Progenitor cell of endocrine pancreas (in vitro differentiated cells): ENCODE measurements at regions not wholly inside any gene's neighbourhood (a gene's known extent, or its start where the extent isn't known, plus 50 kb on each side); places are given as distances from the start of the nearest gene placed in this dataset.

Experiments used
- DNase-seq: peaks from one replicate; pipeline ENCODE4 v3.0.0; 2021; ENCODE audit warnings: low spot score; ENCODE audit not compliant: unreplicated experiment
- H3K27ac Mint-ChIP-seq: 2 replicates; pipeline ENCODE4 v1.8.0; 2021; ENCODE audit warnings: mild to moderate bottlenecking, moderate library complexity, mixed read lengths
- H3K27me3 Mint-ChIP-seq: 2 replicates; pipeline ENCODE4 v1.8.0; 2021; ENCODE audit warnings: mixed read lengths
- H3K36me3 Mint-ChIP-seq: 2 replicates; pipeline ENCODE4 v1.8.0; 2022; ENCODE audit warnings: mixed read lengths; ENCODE audit not compliant: insufficient read depth
- H3K4me1 Mint-ChIP-seq: 2 replicates; pipeline ENCODE4 v1.8.0; 2021; ENCODE audit warnings: low read depth, mixed read lengths
- H3K4me3 Mint-ChIP-seq: 2 replicates; pipeline ENCODE4 v1.8.0; 2021; ENCODE audit warnings: low read depth, mild to moderate bottlenecking, moderate library complexity, mixed read lengths
- H3K9me3 Mint-ChIP-seq: 2 replicates; pipeline ENCODE4 v1.8.0; 2021; ENCODE audit warnings: low read depth, mixed read lengths
- CTCF ChIP-seq: fragments of 200-600 bp; sonication (generic); IDR thresholded peaks from one replicate; pipeline ENCODE4 v1.5.0; 2021; ENCODE audit warnings: antibody characterized with exemption, mild to moderate bottlenecking; ENCODE audit not compliant: unreplicated experiment

- H3K27ac Mint-ChIP-seq = no peak overlapping the region
- TF ChIP-seq CTCF = no peak
- H3K36me3 Mint-ChIP-seq = peaks cover 16% of the 10 kb centered on the region
- H3K27me3 Mint-ChIP-seq = no peaks in the 10 kb centered on the region
- no peak overlapping the region for H3K4me3 Mint-ChIP-seq
- H3K9me3 Mint-ChIP-seq = peaks cover 2% of the 10 kb centered on the region
- no peak for DNase-seq
- peaks cover 25% of the 10 kb centered on the region for H3K4me1 Mint-ChIP-seq
Measured at GRCh38 chr2:134135793-134136192, 118.1 kb upstream of the MGAT5 start.

DNA sequence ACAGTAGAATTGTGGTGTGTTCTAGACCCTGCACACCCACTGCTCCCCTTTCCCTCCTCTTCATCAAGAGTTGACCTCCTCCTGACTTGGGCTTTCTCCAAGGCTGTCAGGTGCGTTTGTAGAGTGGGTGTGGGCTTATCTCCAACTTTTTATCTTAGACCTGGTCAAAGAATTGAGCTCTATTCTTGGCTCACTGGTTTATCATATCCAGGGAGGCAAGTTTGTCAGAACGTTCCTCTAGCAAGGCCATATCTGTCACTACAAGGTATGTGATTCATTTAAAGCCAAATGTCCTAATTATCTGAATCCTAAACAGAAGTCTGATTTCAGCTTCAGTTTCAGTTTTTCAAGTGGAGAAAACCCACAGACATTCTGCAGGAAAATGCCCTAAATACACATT, 117.1 kb upstream of the MGAT5 start:
- no peaks in the 10 kb centered on the region for H3K9me3 Mint-ChIP-seq
- DNase-seq = no peak
- no peak for TF ChIP-seq CTCF
- peak overlapping the region; percentile 61 for H3K27ac Mint-ChIP-seq
- H3K4me1 Mint-ChIP-seq = peaks cover 29% of the 10 kb centered on the region
- no peaks in the 10 kb centered on the region for H3K27me3 Mint-ChIP-seq
- H3K4me3 Mint-ChIP-seq = peak overlapping the region; percentile 17
- H3K36me3 Mint-ChIP-seq = peaks cover 11% of the 10 kb centered on the region

DNA sequence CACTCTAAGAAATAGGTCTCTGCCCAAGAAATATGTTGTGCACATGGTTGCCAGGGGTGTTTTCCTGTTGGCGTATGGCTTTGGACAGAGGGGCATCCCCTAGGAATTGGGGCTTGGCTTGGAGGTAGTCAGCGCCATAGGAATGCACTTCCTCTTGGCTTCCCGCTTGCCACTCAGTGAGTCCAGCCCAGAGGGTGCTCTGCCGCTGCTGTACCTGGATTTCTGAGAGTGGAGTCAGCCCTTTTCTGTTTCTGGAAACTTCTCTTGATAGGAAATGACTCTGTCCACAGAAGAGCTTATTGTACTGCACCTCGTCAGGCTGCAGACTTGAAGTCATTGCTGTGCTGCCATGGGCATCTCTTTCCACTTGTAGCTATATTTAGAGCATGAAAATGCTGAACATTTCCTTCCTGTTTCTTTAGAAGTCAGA, 116.7 kb upstream of the MGAT5 start:
- DNase-seq = no peak
- Mint-ChIP-seq H3K27ac (no peak overlapping the region), H3K4me3 (no peak overlapping the region), H3K4me1 (peaks cover 29% of the 10 kb centered on the region), H3K36me3 (peaks cover 8% of the 10 kb centered on the region), H3K9me3 (no peaks in the 10 kb centered on the region), H3K27me3 (no peaks in the 10 kb centered on the region)
- TF ChIP-seq CTCF = no peak

DNA sequence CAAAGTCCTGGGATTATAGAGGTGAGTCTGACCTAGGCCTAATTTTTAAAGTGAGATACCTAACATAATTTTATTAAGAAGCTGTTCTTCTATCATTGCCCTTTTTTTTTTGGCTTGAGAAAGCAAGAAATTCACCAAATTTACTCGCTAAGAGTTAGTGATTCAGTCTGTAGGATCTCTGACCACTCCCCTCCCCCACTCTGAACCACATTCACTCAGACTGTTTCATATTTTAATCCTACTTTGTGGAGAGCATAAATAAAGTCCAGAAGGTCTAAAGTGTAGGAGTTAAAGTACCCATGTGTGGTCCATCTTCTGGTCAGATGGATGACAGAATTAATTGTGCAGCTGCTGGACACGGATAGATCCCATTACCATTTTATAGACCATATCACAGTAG, 115.8 kb upstream of the MGAT5 start:
- no peak overlapping the region for H3K4me3 Mint-ChIP-seq
- H3K9me3 Mint-ChIP-seq = no peaks in the 10 kb centered on the region
- H3K36me3 Mint-ChIP-seq = peaks cover 8% of the 10 kb centered on the region
- H3K27me3 Mint-ChIP-seq = no peaks in the 10 kb centered on the region
- TF ChIP-seq CTCF = no peak
- no peak for DNase-seq
- peaks cover 36% of the 10 kb centered on the region for H3K4me1 Mint-ChIP-seq
- H3K27ac Mint-ChIP-seq = no peak overlapping the region

- Mint-ChIP-seq H3K27ac (no peak overlapping the region), H3K9me3 (no peaks in the 10 kb centered on the region), H3K27me3 (no peaks in the 10 kb centered on the region), H3K36me3 (peaks cover 7% of the 10 kb centered on the region), H3K4me1 (peaks cover 38% of the 10 kb centered on the region), H3K4me3 (no peak overlapping the region)
- no peak for DNase-seq
- no peak for TF ChIP-seq CTCF
Measured at GRCh38 chr2:134139611-134140010, 114.3 kb upstream of the MGAT5 start.
